Trophoblast cell (in vitro differentiated cells and primary cell): ENCODE measurements at regions not wholly inside any gene's neighbourhood (a gene's known extent, or its start where the extent isn't known, plus 50 kb on each side); places are given as distances from the start of the nearest gene placed in this dataset.

ENCODE experiments used
- DNase-seq, 2 donors: peaks; one replicate each; pipeline ENCODE4 v3.0.0-alpha.2; 2016
- H2AFZ ChIP-seq: 2 replicates; pipeline ENCODE4 v1.6.1; 2013; ENCODE audit warnings: low read length, moderate library complexity, mild to moderate bottlenecking; ENCODE audit not compliant: insufficient read depth, poor library complexity
- H2AK5ac ChIP-seq: 2 replicates; pipeline ENCODE4 v1.6.1; 2013; ENCODE audit warnings: mild to moderate bottlenecking, low read length
- H2BK120ac ChIP-seq: 2 replicates; pipeline ENCODE4 v1.6.1; 2013; ENCODE audit warnings: low read length, mild to moderate bottlenecking, moderate library complexity; ENCODE audit not compliant: insufficient read depth, poor library complexity
- H2BK12ac ChIP-seq: 2 replicates; pipeline ENCODE4 v1.6.1; 2013; ENCODE audit warnings: mild to moderate bottlenecking, low read length, moderate library complexity
- H2BK5ac ChIP-seq: 2 replicates; pipeline ENCODE4 v1.6.1; 2013; ENCODE audit warnings: low read length, low read depth, moderate library complexity, mild to moderate bottlenecking; ENCODE audit not compliant: poor library complexity
- H3K14ac ChIP-seq: 2 replicates; pipeline ENCODE4 v1.6.1; 2013; ENCODE audit warnings: mild to moderate bottlenecking, low read length
- H3K18ac ChIP-seq: 2 replicates; pipeline ENCODE4 v1.6.1; 2013; ENCODE audit warnings: mild to moderate bottlenecking, low read length
- H3K23ac ChIP-seq: 2 replicates; pipeline ENCODE4 v1.6.1; 2013; ENCODE audit warnings: low read length
- H3K27ac ChIP-seq: 2 replicates; pipeline ENCODE4 v1.5.1; 2013; ENCODE audit warnings: low read depth, mild to moderate bottlenecking, inconsistent platforms, low read length, moderate library complexity
- H3K27me3 ChIP-seq: 2 replicates; pipeline ENCODE4 v1.6.1; 2013; ENCODE audit warnings: inconsistent platforms, mild to moderate bottlenecking, low read length, moderate library complexity; ENCODE audit not compliant: insufficient read depth
- H3K36me3 ChIP-seq, 2 experiments: 1 replicate in 1 of 2; 2 replicates in 1 of 2; pipeline ENCODE4 v1.6.1; 2013; ENCODE audit warnings: low read length in 2 of 2, mild to moderate bottlenecking in 2 of 2, moderate library complexity in 1 of 2; ENCODE audit not compliant: insufficient read depth in 2 of 2, control insufficient read depth in 1 of 2
- H3K4ac ChIP-seq: 2 replicates; pipeline ENCODE4 v1.6.1; 2013; ENCODE audit warnings: low read depth, mild to moderate bottlenecking, low read length, moderate library complexity
- H3K4me1 ChIP-seq, 2 experiments: 1 replicate in 1 of 2; 2 replicates in 1 of 2; pipeline ENCODE4 v1.6.1; 2013; ENCODE audit warnings: low read length in 2 of 2, mild to moderate bottlenecking in 2 of 2, moderate library complexity in 1 of 2; ENCODE audit not compliant: insufficient read depth in 2 of 2, control insufficient read depth in 1 of 2
- H3K4me2 ChIP-seq: 2 replicates; pipeline ENCODE4 v1.6.1; 2013; ENCODE audit warnings: inconsistent platforms, mild to moderate bottlenecking, low read length, moderate library complexity
- H3K4me3 ChIP-seq: 2 replicates; pipeline ENCODE4 v1.5.1; 2013; ENCODE audit warnings: mild to moderate bottlenecking, low read depth, low read length, inconsistent platforms
- H3K79me1 ChIP-seq: one replicate; pipeline ENCODE4 v1.6.1; 2013; ENCODE audit warnings: low read length
- H3K79me2 ChIP-seq: 2 replicates; pipeline ENCODE4 v1.6.1; 2013; ENCODE audit warnings: low read length, mild to moderate bottlenecking; ENCODE audit not compliant: control insufficient read depth, insufficient read depth, poor library complexity
- H3K9ac ChIP-seq: 2 replicates; pipeline ENCODE4 v1.6.1; 2013; ENCODE audit warnings: mild to moderate bottlenecking, low read length
- H3K9me3 ChIP-seq: 2 replicates; pipeline ENCODE4 v1.6.1; 2013; ENCODE audit warnings: low read depth, mild to moderate bottlenecking, control low read depth, inconsistent platforms, low read length; ENCODE audit not compliant: insufficient read depth
- H4K12ac ChIP-seq: 2 replicates; pipeline ENCODE4 v1.6.1; 2013; ENCODE audit warnings: low read depth, mild to moderate bottlenecking, low read length, moderate library complexity
- H4K8ac ChIP-seq: 2 replicates; pipeline ENCODE4 v1.6.1; 2013; ENCODE audit warnings: low read depth, mild to moderate bottlenecking, low read length, moderate library complexity
- H4K91ac ChIP-seq: one replicate; pipeline ENCODE4 v1.6.1; 2013; ENCODE audit warnings: low read depth, mild to moderate bottlenecking, low read length, moderate library complexity
- WGBS: extraction: QIAGEN DNeasy Blood & Tissue Kit; methylation state at CpG from one replicate; pipeline ENCODE4 v1.1.7; 2013; ENCODE audit warnings: missing lambda C conversion rate; ENCODE audit not compliant: insufficient read length, insufficient coverage; ENCODE audit errors: extremely low coverage; 5-methylcytosine and 5-hydroxymethylcytosine counted together

GRCh38 chrX:138908577-138908976 lies 197.1 kb upstream of the FGF13 start:
- Histone ChIP-seq H3K79me1 (no peaks in the 10 kb centered on the region), H3K4me1 (no peaks in the 10 kb centered on the region), H4K91ac (no peak overlapping the region), H3K36me3 (no peaks in the 10 kb centered on the region), H3K18ac (no peak overlapping the region), H2BK12ac (no peak overlapping the region), H2AK5ac (no peak overlapping the region), H3K27me3 (no peaks in the 10 kb centered on the region), H3K27ac (no peak overlapping the region), H4K8ac (no peak overlapping the region), H2BK5ac (no peak overlapping the region), H3K14ac (no peak overlapping the region), H2AFZ (no peak overlapping the region), H3K4me3 (no peak overlapping the region), H4K12ac (no peak overlapping the region), H3K9me3 (no peaks in the 10 kb centered on the region), H3K23ac (no peak overlapping the region), H3K9ac (no peak overlapping the region), H3K79me2 (no peaks in the 10 kb centered on the region), H3K4ac (no peak overlapping the region), H3K4me2 (no peak overlapping the region), H2BK120ac (no peak overlapping the region)
- WGBS: no CpG with 5 or more reads among the region's 2 CpGs
- DNase-seq: no peak

DNA sequence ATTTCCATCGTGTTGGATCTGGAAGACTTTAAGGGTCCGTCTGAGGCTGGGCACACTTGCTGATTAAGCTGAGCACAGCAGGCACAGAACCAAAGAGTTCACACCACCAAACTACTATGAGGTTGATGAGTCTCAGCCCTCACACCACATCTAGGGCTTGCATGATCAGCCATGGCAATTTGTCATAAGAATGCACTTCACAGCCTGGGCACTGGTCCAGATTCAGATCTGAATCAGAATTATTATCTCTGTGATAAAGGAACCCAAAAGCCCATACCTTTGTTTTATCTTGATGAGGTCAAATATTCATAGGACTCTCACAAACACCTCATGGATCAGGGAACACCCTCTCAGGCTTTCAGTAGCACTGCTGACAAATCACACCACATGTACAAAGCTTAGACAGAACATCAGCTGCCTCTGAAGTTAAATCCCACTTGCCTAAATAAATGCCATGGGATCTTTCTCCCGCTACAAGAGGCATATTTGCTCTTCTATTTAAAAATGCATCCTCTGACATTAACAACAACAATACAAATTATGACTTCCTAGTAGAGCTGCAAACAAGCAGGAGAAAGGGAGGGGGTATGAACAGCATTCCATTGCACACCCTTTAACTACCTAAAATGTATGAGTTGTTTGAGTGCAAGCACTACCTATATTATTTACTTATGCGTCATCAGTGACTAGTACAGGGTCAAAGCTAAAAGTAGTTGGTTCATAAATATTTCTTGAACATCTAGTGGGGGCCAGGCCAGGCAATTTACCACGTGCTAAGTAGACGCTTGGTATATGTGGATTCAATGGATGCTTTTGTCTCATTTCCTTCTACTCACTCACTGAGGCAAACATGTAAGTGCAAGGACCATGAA lies 186.3 kb upstream of the FGF13 start:
- Histone ChIP-seq H3K18ac (no peak overlapping the region), H3K9me3 (no peaks in the 10 kb centered on the region), H3K9ac (no peak overlapping the region), H3K4me1 (no peaks in the 10 kb centered on the region), H3K79me1 (no peaks in the 10 kb centered on the region), H3K4me3 (no peak overlapping the region), H3K4me2 (no peak overlapping the region), H3K79me2 (no peaks in the 10 kb centered on the region), H4K12ac (no peak overlapping the region), H2BK120ac (no peak overlapping the region), H3K36me3 (no peaks in the 10 kb centered on the region), H3K27ac (no peak overlapping the region), H2BK12ac (no peak overlapping the region), H4K8ac (no peak overlapping the region), H3K23ac (no peak overlapping the region), H3K27me3 (no peaks in the 10 kb centered on the region), H2AFZ (no peak overlapping the region), H4K91ac (no peak overlapping the region), H3K4ac (no peak overlapping the region), H2AK5ac (no peak overlapping the region), H2BK5ac (no peak overlapping the region), H3K14ac (no peak overlapping the region)
- DNase-seq: no peak
- WGBS: no CpG with 5 or more reads among the region's 6 CpGs

- no peak overlapping the region for H3K4me2 ChIP-seq
- H3K36me3 ChIP-seq: no peaks in the 10 kb centered on the region
- H4K12ac ChIP-seq: no peak overlapping the region
- DNase-seq: peak in 1 of 2 donors; percentile 50
- no peak overlapping the region for H3K4ac ChIP-seq
- H2BK120ac ChIP-seq: no peak overlapping the region
- H3K18ac ChIP-seq: no peak overlapping the region
- no peak overlapping the region for H3K14ac ChIP-seq
- no peak overlapping the region for H4K91ac ChIP-seq
- no peak overlapping the region for H2AFZ ChIP-seq
- no peaks in the 10 kb centered on the region for H3K79me2 ChIP-seq
- H2BK5ac ChIP-seq: no peak overlapping the region
- H4K8ac ChIP-seq: no peak overlapping the region
- H2AK5ac ChIP-seq: no peak overlapping the region
- no peak overlapping the region for H2BK12ac ChIP-seq
- H3K4me1 ChIP-seq: no peaks in the 10 kb centered on the region
- H3K23ac ChIP-seq: no peak overlapping the region
- no peaks in the 10 kb centered on the region for H3K79me1 ChIP-seq
- no peak overlapping the region for H3K27ac ChIP-seq
- no peak overlapping the region for H3K9ac ChIP-seq
- no peaks in the 10 kb centered on the region for H3K27me3 ChIP-seq
- H3K9me3 ChIP-seq: no peaks in the 10 kb centered on the region
- H3K4me3 ChIP-seq: no peak overlapping the region
Observed at GRCh38 chrX:138890491-138890890, 179.0 kb upstream of the FGF13 start.

DNA sequence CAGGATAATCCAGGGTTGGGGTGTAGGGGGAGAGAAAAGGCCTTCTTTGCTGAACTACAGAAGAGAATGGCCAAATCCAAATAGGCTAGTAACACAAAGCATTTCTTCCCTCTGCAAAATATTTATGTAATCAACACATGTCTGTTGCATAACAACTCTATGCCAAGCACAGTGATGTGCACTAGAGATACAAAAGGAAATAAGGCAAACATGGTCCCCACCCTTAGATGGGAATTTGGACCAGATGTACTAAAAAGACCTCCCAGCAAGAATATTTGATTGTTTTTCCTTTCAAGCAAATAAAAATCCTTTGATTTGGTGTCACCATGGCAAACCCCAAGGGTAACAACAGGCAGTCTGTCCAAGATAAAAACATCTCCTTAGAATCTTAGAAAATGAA lies 177.6 kb upstream of the FGF13 start:
- Histone ChIP-seq H2BK120ac (no peak overlapping the region), H3K79me2 (no peaks in the 10 kb centered on the region), H4K12ac (no peak overlapping the region), H3K23ac (no peak overlapping the region), H3K9ac (no peak overlapping the region), H3K18ac (no peak overlapping the region), H2AFZ (no peak overlapping the region), H2AK5ac (no peak overlapping the region), H3K27me3 (no peaks in the 10 kb centered on the region), H4K91ac (no peak overlapping the region), H3K4me3 (no peak overlapping the region), H4K8ac (no peak overlapping the region), H2BK12ac (no peak overlapping the region), H3K79me1 (no peaks in the 10 kb centered on the region), H3K36me3 (no peaks in the 10 kb centered on the region), H3K4ac (no peak overlapping the region), H2BK5ac (no peak overlapping the region), H3K27ac (no peak overlapping the region), H3K14ac (no peak overlapping the region), H3K4me1 (no peaks in the 10 kb centered on the region), H3K9me3 (no peaks in the 10 kb centered on the region), H3K4me2 (no peak overlapping the region)
- no peak for DNase-seq
